Amygdala (tissue), 56 donors: ENCODE measurements at regions not wholly inside any gene's neighbourhood (a gene's known extent, or its start where the extent isn't known, plus 50 kb on each side); places are given as distances from the start of the nearest gene placed in this dataset.

Experiments
- DNase-seq, 56 donors: peaks; one replicate each; lab custom pipeline; 2025; lab: John Stamatoyannopoulos, UW

DNA sequence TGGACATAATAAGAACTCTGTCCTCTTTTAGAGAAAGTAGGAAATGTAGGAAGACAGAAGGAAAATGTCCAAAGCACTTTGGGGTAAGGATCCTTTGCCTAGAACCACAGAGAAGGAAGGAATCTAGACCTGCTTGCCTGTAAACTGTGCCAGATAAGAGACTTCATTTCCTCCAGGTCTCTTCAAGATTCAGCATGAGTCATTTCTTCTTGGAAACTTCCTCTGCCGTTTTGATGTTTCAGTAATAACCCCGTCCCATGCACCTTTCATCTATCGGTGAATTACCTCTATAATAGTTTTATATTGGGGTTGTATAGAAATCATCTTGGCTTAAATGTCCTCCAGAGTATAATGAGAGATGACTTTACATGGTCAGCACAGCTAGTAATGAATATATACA lies 63.2 kb upstream of the LRATD1 start:
- no peak for DNase-seq

DNA sequence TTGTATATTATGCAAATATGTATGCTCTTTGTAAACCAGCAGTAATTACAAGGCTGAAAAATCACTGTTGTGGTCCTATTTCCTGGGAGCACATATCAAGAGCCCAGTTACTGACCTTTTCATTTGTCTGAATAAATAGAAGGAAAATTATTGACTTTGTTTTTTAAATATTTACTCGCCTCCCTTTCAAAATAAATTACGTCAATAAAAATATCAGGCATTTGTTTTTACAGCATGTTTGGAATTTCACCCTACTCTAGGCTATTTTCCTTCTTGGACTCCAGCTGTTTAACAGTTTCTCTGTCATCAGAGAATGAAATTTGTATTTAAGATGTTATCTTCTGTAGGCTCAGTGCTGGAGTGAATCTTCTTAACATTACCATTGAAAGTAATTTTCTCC lies 59.9 kb upstream of the LRATD1 start:
- no peak for DNase-seq

- DNase-seq, result no peak
Measured at GRCh38 chr2:14577843-14578242, 54.7 kb upstream of the LRATD1 start.
